ENCODE measurements at regions not wholly inside any gene's neighbourhood (a gene's known extent, or its start where the extent isn't known, plus 50 kb on each side); places are given as distances from the start of the nearest gene placed in this dataset.
"Not testable (repeated sequence)": the region's sequence is repeated elsewhere in the genome, so short reads cannot be mapped to it uniquely, and the experiment has no call there.

DNA sequence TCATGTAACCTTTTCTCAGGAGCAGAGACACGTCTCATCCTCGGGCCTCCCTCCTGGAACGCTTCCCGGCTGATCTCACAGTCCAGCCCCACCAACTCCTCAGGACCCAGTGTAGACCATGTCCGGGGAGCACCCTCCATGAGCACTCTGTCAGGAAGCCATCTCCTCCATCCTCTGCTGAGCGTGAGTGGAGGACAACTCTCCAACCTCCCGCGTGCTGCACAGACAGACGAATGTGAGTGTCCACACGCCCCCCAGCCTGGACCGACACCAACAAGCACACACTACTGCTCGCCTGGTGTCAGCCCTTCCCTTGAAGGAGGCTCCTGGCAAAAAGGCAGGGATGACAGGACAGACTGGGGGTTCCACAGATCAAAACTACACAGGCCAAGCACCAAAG, 86.6 kb downstream of the SHANK2 start:
- ATAC-seq (no peak), DNase-seq (no peak)
- Histone ChIP-seq H3K4me1 (ENCODE audit: control insufficient read depth, insufficient read depth, low read length) (no peaks in the 10 kb centered on the region), H3K27me3 (ENCODE audit: control insufficient read depth, insufficient read depth) (no peaks in the 10 kb centered on the region), H3K4me3 (ENCODE audit: low read length) (no peak overlapping the region), H3K27ac (ENCODE audit: low read length) (no peak overlapping the region), H3K9me3 (ENCODE audit: control insufficient read depth, low read length) (no peaks in the 10 kb centered on the region)
- 87% methylated on average over 12 of the region's 12 CpGs for WGBS
- intact Hi-C loops (cut with DNase I): no loop called here

DNA sequence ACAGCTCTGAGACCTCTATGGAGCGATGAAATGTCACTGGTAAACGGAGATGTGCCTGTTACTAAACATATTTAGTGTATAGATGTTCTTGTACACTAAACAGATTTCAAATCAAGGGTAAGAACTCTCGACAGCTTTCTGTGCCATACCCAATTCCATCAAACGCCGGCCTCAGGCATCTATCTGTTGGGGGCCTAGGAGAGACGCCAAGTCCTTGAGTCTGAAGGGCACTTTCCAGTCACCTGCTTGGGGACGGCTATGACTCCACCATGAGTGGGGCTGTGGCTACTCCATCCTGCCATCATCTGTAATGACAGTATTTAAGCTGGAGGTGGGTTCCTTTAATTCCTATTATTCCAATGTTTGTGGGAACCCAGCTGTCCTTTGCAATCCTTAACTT, 87.8 kb downstream of the SHANK2 start:
- DNase-seq: no peak
- 76% methylated on average over 7 of the region's 7 CpGs for WGBS

DNA sequence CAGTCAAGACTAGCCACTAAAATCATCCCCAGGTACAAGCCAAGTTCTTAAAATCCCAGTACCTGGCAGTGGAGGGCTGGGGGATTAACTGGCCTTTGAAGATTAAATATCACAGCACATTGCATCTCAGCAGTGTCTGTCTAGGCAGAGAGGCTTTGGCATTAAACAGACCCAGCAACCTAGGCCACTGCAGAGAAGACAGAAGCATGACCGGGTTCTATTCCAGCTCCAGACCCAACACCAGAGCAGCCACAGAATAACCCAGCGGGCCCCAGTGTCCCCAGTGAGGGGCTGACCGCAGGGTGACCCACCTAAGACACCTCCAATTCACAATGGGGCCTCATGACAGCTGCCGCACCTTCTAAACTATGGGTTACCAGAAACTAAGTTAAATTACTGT, 88.2 kb downstream of the SHANK2 start:
- 79% methylated on average over 4 of the region's 4 CpGs for WGBS
- ATAC-seq: no peak
- Histone ChIP-seq H3K4me1 (ENCODE audit: control insufficient read depth, insufficient read depth, low read length) (no peaks in the 10 kb centered on the region), H3K27me3 (ENCODE audit: control insufficient read depth, insufficient read depth) (no peaks in the 10 kb centered on the region), H3K27ac (ENCODE audit: low read length) (no peak overlapping the region), H3K4me3 (ENCODE audit: low read length) (no peak overlapping the region), H3K9me3 (ENCODE audit: control insufficient read depth, low read length) (no peaks in the 10 kb centered on the region)
- DNase-seq: no peak
- intact Hi-C loops (cut with DNase I): no loop called here

More for the DNA sequence above, 87.8 kb downstream of the SHANK2 start:
- intact Hi-C loops (cut with DNase I): no loop called here
- Histone ChIP-seq H3K27me3 (ENCODE audit: control insufficient read depth, insufficient read depth) (no peaks in the 10 kb centered on the region), H3K9me3 (ENCODE audit: control insufficient read depth, low read length) (no peaks in the 10 kb centered on the region), H3K4me3 (ENCODE audit: low read length) (no peak overlapping the region), H3K4me1 (ENCODE audit: control insufficient read depth, insufficient read depth, low read length) (no peaks in the 10 kb centered on the region), H3K27ac (ENCODE audit: low read length) (no peak overlapping the region)
- ATAC-seq: no peak

DNA sequence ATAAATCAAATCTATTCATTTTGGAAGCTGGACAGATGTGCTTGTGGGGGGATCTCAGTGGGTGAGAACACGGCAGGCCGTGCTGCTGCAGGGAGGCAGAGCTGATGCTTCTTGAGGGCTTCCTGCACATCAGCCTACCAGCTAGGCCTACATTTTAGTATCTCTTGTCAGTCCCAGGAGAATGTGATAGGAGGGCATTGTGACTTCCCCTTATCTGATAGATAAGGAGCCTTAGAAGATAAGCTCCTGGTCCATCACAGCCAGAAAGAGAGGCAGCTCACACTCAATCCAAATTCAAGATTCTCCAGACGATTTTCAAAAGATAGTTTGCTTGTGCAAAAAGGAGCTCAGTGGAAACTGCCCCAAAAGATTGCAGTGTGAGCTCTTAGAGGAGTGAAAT, 89.0 kb downstream of the SHANK2 start:
- intact Hi-C loops (cut with DNase I): no loop called here
- H3K4me3 ChIP-seq (ENCODE audit: low read length): no peak overlapping the region
- ATAC-seq: no peak
- no peak overlapping the region for H3K27ac ChIP-seq (ENCODE audit: low read length)
- WGBS: 27% methylated on average over 3 of the region's 3 CpGs
- no peaks in the 10 kb centered on the region for H3K27me3 ChIP-seq (ENCODE audit: control insufficient read depth, insufficient read depth)
- no peaks in the 10 kb centered on the region for H3K4me1 ChIP-seq (ENCODE audit: control insufficient read depth, insufficient read depth, low read length)
- no peaks in the 10 kb centered on the region for H3K9me3 ChIP-seq (ENCODE audit: control insufficient read depth, low read length)
- DNase-seq: no peak

DNA sequence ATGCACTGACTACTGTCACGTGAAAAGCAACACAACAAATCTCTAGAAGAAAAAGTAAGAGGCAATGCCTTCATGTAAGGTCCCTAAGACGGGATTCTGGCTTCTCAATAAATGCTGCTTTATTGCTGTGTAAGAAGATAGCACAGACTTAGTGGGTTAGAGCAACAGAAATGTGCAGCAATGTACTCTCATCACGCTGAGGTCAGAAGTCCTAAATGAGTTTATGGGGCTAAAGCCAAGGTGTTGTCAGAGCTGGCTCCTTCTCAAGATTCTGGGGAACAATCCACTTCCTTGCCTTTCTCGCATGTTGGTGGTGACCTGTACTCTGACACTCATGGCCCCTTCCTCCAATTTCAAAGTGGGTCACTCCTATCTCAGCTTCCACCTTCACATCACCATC, 93.4 kb downstream of the SHANK2 start:
- no peaks in the 10 kb centered on the region for H3K4me1 ChIP-seq (ENCODE audit: control insufficient read depth, insufficient read depth, low read length)
- DNase-seq: no peak
- H3K9me3 ChIP-seq (ENCODE audit: control insufficient read depth, low read length): no peaks in the 10 kb centered on the region
- no peak for ATAC-seq
- no peak overlapping the region for H3K4me3 ChIP-seq (ENCODE audit: low read length)
- 79% methylated on average over 4 of the region's 4 CpGs for WGBS
- H3K27me3 ChIP-seq (ENCODE audit: control insufficient read depth, insufficient read depth): no peaks in the 10 kb centered on the region
- intact Hi-C loops (cut with DNase I): no loop called here
- H3K27ac ChIP-seq (ENCODE audit: low read length): no peak overlapping the region

DNA sequence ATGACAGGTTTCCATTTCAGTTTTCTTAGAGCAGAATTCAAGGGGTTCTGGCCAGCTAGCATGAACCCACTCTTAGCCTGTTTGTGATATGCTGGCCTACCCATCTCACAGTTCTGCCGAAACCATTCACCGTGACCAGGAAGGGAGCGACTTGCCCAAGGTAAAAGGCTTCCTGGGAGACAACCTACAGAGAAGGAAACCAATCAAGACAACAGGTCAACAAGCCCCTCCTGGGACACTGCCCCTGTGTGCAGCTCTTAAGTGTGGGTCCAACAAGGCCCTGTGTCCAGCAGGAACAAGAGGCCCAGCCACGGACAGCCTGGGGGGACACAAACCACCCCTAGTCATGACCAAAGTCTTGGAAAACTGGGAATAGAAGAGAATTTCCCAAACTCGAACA, 94.7 kb downstream of the SHANK2 start:
- DNase-seq; H3K27ac ChIP-seq (ENCODE audit: low read length); H3K4me3 ChIP-seq (ENCODE audit: low read length); H3K4me1 ChIP-seq (ENCODE audit: control insufficient read depth, insufficient read depth, low read length); intact Hi-C loops (cut with DNase I); H3K9me3 ChIP-seq (ENCODE audit: control insufficient read depth, low read length); ATAC-seq; H3K27me3 ChIP-seq (ENCODE audit: control insufficient read depth, insufficient read depth): not testable (repeated sequence)
- WGBS: 77% methylated on average over 5 of the region's 5 CpGs

DNA sequence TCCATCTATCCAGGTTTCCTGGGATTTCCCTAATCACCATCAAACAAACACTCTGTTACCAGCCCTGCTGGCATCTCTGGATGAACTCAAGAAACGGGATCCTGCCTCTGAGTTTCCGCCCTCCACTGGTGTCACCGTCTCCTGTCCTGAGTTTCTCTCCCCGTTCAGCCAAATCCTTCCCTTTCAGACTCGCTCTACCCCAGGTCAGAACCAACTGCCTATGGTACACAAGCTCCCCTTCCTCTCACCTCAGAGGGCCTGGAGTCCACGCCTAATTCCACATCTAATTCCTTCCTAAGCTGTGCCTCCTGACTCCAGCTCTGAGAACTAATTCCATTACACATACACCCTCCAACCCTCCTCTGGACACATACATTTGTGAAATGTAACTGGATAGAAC, 96.1 kb downstream of the SHANK2 start:
- WGBS: 83% methylated on average over 6 of the region's 6 CpGs
- no peak overlapping the region for H3K27ac ChIP-seq (ENCODE audit: low read length)
- DNase-seq: no peak
- H3K4me3 ChIP-seq (ENCODE audit: low read length): no peak overlapping the region
- H3K9me3 ChIP-seq (ENCODE audit: control insufficient read depth, low read length): no peaks in the 10 kb centered on the region
- H3K4me1 ChIP-seq (ENCODE audit: control insufficient read depth, insufficient read depth, low read length): no peaks in the 10 kb centered on the region
- intact Hi-C loops (cut with DNase I): no loop called here
- ATAC-seq: no peak
- no peaks in the 10 kb centered on the region for H3K27me3 ChIP-seq (ENCODE audit: control insufficient read depth, insufficient read depth)

DNA sequence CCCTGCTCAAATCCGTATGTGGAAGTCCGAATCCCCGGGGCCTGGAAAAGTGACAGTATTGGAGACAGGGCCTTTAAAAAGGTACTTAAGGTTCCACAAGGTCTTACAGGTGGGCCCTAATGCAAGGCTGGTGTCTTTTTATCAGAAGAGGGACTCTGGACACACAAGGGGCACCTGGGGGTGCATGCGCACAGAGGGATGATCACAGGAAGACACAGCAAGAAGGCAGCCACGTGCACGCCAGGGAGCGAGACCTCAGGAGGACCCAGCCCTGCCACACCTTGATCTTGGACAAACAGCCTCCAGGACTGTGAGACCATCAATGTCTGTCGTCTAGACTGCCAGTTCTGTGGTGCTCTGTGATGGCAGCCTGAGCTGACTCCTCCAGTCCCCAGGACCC, 96.5 kb downstream of the SHANK2 start:
- no peaks in the 10 kb centered on the region for H3K27me3 ChIP-seq (ENCODE audit: control insufficient read depth, insufficient read depth)
- no peaks in the 10 kb centered on the region for H3K4me1 ChIP-seq (ENCODE audit: control insufficient read depth, insufficient read depth, low read length)
- H3K4me3 ChIP-seq (ENCODE audit: low read length): no peak overlapping the region
- WGBS: 89% methylated on average over 8 of the region's 8 CpGs
- DNase-seq (no peak), ATAC-seq (no peak)
- no peak overlapping the region for H3K27ac ChIP-seq (ENCODE audit: low read length)
- intact Hi-C loops (cut with DNase I): no loop called here
- H3K9me3 ChIP-seq (ENCODE audit: control insufficient read depth, low read length): no peaks in the 10 kb centered on the region

DNA sequence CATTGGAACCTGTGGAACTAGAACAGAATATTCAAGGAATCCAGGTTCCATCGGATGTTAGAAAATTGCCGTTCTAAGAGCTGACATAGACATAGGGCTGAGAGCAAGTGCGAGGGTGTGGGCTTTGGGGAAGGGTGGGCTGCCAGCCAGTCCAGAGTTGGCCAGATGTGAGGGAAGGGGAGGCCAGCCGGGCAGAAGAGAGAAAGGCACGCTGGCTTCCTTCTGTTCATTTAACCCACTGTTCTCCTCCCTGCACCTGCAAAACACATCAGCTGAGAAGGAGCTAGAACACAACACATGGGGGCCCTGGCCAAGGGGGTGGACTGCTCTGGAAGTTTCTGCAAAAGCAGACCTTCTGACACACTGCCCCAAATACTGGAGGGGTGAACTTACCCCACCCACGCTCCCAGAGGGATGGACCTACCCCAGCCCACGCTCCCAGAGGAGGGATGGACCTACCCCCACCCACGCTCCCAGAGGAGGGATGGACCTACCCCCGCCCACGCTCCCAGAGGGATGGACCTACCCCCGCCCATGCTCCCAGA, 98.0 kb downstream of the SHANK2 start:
- whole genome bisulfite sequencing: 70% methylated on average over 11 of the region's 11 CpGs
- no peak for ATAC-seq
- H3K4me1 ChIP-seq (ENCODE audit: control insufficient read depth, insufficient read depth, low read length): no peaks in the 10 kb centered on the region

DNA sequence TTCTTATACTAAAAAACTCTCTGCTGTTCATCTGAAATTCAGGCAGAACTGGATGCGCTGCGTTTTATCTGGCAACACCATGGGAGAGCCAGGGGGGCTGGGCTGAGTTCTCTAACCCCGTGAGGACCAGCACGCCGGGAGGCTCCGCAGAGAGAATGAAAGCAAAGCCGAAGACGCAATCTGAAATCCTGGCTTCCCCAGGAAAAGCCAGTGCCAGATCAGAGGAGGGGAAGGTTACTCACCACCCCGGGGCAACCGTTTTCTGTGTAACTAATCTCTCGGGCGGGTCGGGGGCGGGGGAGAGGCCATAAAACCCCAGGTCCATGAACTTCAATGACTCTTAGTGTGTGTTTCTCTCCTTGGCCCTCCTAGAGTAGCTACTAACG, 99.4 kb downstream of the SHANK2 start:
- H3K4me3 ChIP-seq (ENCODE audit: low read length): no peak overlapping the region

More for the DNA sequence above, 98.0 kb downstream of the SHANK2 start:
- no peak overlapping the region for H3K4me3 ChIP-seq (ENCODE audit: low read length)
- no peak overlapping the region for H3K27ac ChIP-seq (ENCODE audit: low read length)
- intact Hi-C loops (cut with DNase I): no loop called here
- no peaks in the 10 kb centered on the region for H3K9me3 ChIP-seq (ENCODE audit: control insufficient read depth, low read length)
- H3K27me3 ChIP-seq (ENCODE audit: control insufficient read depth, insufficient read depth): no peaks in the 10 kb centered on the region
- no peak for DNase-seq

DNA sequence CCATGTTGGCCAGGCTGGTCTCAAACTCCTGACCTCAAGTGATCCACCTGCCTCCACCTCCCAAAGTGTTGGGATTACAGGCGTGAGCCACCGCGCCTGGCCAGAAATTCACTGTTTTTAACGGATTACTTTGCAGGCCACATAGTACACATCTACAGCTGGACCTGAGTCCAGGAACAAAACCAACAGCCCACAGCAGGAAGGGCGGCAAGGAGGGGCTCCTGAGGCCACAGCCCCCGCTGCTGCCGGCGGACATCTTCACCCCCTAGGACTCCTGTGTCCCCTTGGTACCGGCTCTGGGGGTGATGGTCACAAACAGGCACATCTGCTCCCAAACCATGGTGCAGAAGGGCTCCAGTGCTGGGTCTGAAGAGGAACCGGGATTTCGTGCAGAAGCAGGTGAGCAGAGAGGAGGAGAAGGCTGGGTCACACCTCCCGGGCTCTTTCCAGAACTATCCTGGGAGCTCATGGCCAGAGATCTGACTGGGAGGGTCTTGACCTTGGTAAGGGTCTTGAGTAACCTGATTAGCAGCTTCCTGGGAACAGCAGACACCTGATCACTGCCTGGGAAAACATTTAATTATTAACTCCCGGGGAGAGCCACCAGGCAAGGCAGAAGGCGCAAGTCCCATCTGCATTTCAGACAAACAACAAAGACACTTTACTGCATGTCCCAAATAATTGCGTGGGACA, 99.9 kb downstream of the SHANK2 start:
- WGBS: 59% methylated on average over 15 of the region's 15 CpGs
- ATAC-seq; H3K27me3 ChIP-seq (ENCODE audit: control insufficient read depth, insufficient read depth); H3K9me3 ChIP-seq (ENCODE audit: control insufficient read depth, low read length); H3K27ac ChIP-seq (ENCODE audit: low read length); H3K4me1 ChIP-seq (ENCODE audit: control insufficient read depth, insufficient read depth, low read length); DNase-seq; intact Hi-C loops (cut with DNase I); H3K4me3 ChIP-seq (ENCODE audit: low read length): not testable (repeated sequence)

More for the DNA sequence above, 99.4 kb downstream of the SHANK2 start:
- WGBS: 4% methylated on average over 15 of the region's 15 CpGs
- intact Hi-C loops (cut with DNase I): no loop called here
- ATAC-seq (no peak), DNase-seq (no peak)
- Histone ChIP-seq H3K27me3 (ENCODE audit: control insufficient read depth, insufficient read depth) (no peaks in the 10 kb centered on the region), H3K4me1 (ENCODE audit: control insufficient read depth, insufficient read depth, low read length) (no peaks in the 10 kb centered on the region), H3K27ac (ENCODE audit: low read length) (no peak overlapping the region), H3K9me3 (ENCODE audit: control insufficient read depth, low read length) (no peaks in the 10 kb centered on the region)

DNA sequence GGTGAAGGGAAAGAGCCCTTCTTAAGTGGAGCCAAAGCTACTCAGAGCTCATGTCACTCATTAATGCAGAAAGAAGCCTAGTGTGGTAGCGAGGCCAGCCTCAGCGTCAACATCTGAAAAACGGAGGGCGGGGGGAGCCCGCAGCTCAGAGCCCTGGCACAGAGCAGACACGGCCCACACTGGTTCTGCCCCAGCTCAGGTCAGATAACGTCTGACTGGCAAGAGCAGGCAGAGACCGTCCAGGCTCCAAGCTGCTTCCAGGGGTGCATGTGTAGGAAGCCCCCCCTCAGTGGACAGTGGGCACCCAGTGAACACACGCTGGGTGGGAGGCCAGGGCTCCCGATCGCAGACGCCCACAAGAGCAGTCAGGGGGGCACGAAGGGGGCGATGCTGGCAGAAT, 100.8 kb downstream of the SHANK2 start:
- WGBS: 82% methylated on average over 14 of the region's 14 CpGs
- H3K27me3 ChIP-seq (ENCODE audit: control insufficient read depth, insufficient read depth): no peaks in the 10 kb centered on the region
- intact Hi-C loops (cut with DNase I): no loop called here
- H3K4me3 ChIP-seq (ENCODE audit: low read length): no peak overlapping the region
- ATAC-seq (no peak), DNase-seq (no peak)
- no peaks in the 10 kb centered on the region for H3K9me3 ChIP-seq (ENCODE audit: control insufficient read depth, low read length)
- H3K4me1 ChIP-seq (ENCODE audit: control insufficient read depth, insufficient read depth, low read length): no peaks in the 10 kb centered on the region
- no peak overlapping the region for H3K27ac ChIP-seq (ENCODE audit: low read length)
